WERI-Rb-1 (cell line): ENCODE measurements at regions not wholly inside any gene's neighbourhood (a gene's known extent, or its start where the extent isn't known, plus 50 kb on each side); places are given as distances from the start of the nearest gene placed in this dataset.

ENCODE experiments used
- DNase-seq: peaks from one replicate; pipeline ENCODE4 v3.0.0-alpha.2; 2020
- H3K27ac ChIP-seq: fragments of 250-450 bp; sonication (Bioruptor Pico); 2 replicates; pipeline ENCODE4 v1.5.1; 2020; ENCODE audit warnings: mild to moderate bottlenecking, moderate library complexity
- H3K27me3 ChIP-seq: fragments of 250-450 bp; sonication (Bioruptor Pico); 2 replicates; pipeline ENCODE4 v1.5.1; 2021; ENCODE audit warnings: mild to moderate bottlenecking, low read depth, moderate library complexity; ENCODE audit not compliant: insufficient read depth, severe bottlenecking
- H3K36me3 ChIP-seq: fragments of 250-450 bp; sonication (Bioruptor Pico); 2 replicates; pipeline ENCODE4 v1.5.1; 2020; ENCODE audit warnings: mild to moderate bottlenecking, moderate library complexity
- H3K4me3 ChIP-seq: 2 replicates; pipeline ENCODE4 v1.5.1; 2011; ENCODE audit warnings: low read depth, mild to moderate bottlenecking, control low read depth, low read length
- H3K9me3 ChIP-seq: fragments of 250-450 bp; sonication (Bioruptor Pico); 2 replicates; pipeline ENCODE4 v1.5.1; 2021; ENCODE audit warnings: mild to moderate bottlenecking, moderate library complexity; ENCODE audit not compliant: severe bottlenecking
- TF ChIP-seq, protein P1 (sequence below): IDR thresholded peaks from 2 replicates; pipeline ENCODE4 v1.5.1; 2011; ENCODE audit warnings: low read depth, mild to moderate bottlenecking, control low read depth, inconsistent platforms, low read length

DNA sequence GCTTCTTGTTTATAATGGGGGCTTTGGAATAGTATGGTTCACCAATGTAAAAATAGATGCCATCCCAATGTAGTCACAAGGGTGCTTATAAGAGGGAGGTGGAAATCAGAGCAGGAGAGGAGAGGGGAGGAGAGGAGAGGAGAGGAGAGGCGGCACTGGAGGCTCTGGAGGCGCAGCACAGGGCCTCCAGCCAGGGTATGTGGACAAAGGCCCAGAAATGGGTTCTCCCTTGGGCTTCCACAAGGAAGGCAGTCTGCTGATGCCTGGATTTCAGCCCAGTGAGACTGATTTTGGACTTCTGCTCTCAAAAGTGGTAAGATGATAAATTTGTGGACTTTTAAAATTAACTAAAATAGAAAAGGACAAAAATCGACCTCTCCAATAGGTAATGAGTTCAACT lies 116.8 kb downstream of the RNASET2 start:
- H3K27ac ChIP-seq: no peak overlapping the region
- no peak for DNase-seq
- H3K9me3 ChIP-seq: no peaks in the 10 kb centered on the region
- H3K36me3 ChIP-seq: no peaks in the 10 kb centered on the region
- no peaks in the 10 kb centered on the region for H3K27me3 ChIP-seq
- H3K4me3 ChIP-seq: no peak overlapping the region
- TF ChIP-seq, protein P1, sequence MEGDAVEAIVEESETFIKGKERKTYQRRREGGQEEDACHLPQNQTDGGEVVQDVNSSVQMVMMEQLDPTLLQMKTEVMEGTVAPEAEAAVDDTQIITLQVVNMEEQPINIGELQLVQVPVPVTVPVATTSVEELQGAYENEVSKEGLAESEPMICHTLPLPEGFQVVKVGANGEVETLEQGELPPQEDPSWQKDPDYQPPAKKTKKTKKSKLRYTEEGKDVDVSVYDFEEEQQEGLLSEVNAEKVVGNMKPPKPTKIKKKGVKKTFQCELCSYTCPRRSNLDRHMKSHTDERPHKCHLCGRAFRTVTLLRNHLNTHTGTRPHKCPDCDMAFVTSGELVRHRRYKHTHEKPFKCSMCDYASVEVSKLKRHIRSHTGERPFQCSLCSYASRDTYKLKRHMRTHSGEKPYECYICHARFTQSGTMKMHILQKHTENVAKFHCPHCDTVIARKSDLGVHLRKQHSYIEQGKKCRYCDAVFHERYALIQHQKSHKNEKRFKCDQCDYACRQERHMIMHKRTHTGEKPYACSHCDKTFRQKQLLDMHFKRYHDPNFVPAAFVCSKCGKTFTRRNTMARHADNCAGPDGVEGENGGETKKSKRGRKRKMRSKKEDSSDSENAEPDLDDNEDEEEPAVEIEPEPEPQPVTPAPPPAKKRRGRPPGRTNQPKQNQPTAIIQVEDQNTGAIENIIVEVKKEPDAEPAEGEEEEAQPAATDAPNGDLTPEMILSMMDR: no peak

- Histone ChIP-seq H3K27ac (no peak overlapping the region), H3K36me3 (no peaks in the 10 kb centered on the region), H3K9me3 (no peaks in the 10 kb centered on the region), H3K27me3 (no peaks in the 10 kb centered on the region), H3K4me3 (no peak overlapping the region)
- TF ChIP-seq, protein P1: no peak
- DNase-seq: no peak
Measured at GRCh38 chr6:166838987-166839386, 117.4 kb downstream of the RNASET2 start.

DNA sequence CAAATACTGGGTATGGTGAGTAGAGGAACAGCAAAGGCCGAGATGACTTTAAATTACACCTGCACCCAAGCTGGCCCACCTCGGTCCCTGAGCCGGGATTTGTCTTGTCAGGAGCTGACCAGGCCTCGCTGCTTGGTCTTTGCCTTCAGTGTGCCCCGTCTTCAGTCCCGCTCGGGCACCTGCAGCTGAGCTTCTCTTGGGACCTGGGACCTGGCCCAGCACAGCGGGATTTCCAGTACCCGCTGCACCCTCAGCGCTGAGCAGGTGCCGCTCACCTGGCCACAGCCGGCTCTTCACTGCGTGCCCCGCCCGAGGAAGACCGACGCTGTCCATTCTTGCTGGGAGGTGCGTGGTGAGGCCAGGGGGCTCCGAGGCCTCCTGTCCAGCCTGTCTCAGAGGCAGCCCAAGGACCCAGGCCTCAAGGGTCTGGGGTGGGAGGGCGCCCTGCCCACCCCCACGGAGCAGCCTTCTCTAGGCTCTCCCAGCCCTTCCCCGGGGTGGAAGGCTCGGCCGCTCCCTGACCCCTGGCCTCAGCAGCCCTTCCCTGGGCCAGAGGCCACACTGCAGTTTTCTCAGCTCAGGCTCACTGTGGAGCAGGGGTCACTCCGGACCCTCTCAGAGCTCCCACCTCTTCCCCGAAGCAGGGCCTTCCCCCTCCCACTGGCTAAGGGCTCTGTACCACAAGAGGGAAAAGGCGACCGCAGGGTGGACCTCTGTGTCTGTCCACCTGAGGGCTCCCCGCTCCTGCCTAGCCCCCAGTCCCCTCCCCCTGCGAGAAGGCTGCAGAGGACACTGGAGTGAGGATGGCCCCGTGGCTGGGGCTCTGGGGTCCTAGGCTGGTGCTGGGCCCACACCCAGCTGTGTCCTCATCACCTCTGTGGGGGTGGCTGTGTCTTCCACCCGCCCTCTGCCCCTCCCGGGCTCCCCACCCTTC lies 119.3 kb downstream of the RNASET2 start:
- Histone ChIP-seq H3K4me3 (no peak overlapping the region), H3K27ac (no peak overlapping the region), H3K36me3 (no peaks in the 10 kb centered on the region), H3K9me3 (no peaks in the 10 kb centered on the region), H3K27me3 (no peaks in the 10 kb centered on the region)
- DNase-seq: no peak
- TF ChIP-seq, protein P1: no peak

GRCh38 chr6:166834049-166834448 lies 122.3 kb downstream of the RNASET2 start:
- Histone ChIP-seq H3K27me3 (no peaks in the 10 kb centered on the region), H3K4me3 (no peak overlapping the region), H3K27ac (no peak overlapping the region), H3K9me3 (no peaks in the 10 kb centered on the region), H3K36me3 (no peaks in the 10 kb centered on the region)
- TF ChIP-seq, protein P1: no peak
- no peak for DNase-seq

GRCh38 chr6:166830891-166831363 lies 125.4 kb downstream of the RNASET2 start:
- Histone ChIP-seq H3K9me3 (no peaks in the 10 kb centered on the region), H3K4me3 (no peak overlapping the region), H3K27me3 (no peaks in the 10 kb centered on the region), H3K36me3 (no peaks in the 10 kb centered on the region), H3K27ac (no peak overlapping the region)
- TF ChIP-seq, protein P1: no peak
- DNase-seq: no peak
